CD4-positive, alpha-beta T cell (primary cell): ENCODE measurements at regions not wholly inside any gene's neighbourhood (a gene's known extent, or its start where the extent isn't known, plus 50 kb on each side); places are given as distances from the start of the nearest gene placed in this dataset.

ENCODE experiments used
- ATAC-seq: fragments of 200-7000 bp; cut with Tn5 transposase; one replicate; pipeline ENCODE4 v1.10.0; 2022; ENCODE audit warnings: mild to moderate bottlenecking; ENCODE audit not compliant: poor library complexity
- CTCF ChIA-PET: fragments of 350-600 bp; sonication (Branson Sonifier 250); formaldehyde crosslinking; loops from one replicate; lab custom pipeline; 2021; ENCODE audit warnings: antibody characterized with exemption, inconsistent platforms; lab: Charles Lee
- POLR2A ChIA-PET: fragments of 350-600 bp; sonication (Branson Sonifier 250); formaldehyde crosslinking; loops from one replicate; lab custom pipeline; 2021; ENCODE audit warnings: antibody characterized with exemption, inconsistent platforms; lab: Charles Lee
- DNase-seq, 14 experiments: peaks; one replicate each; pipeline ENCODE4 v3.0.0-alpha.2; 2013 to 2020; ENCODE audit warnings: mixed read lengths in 2 of 14
- H3K27ac ChIP-seq, 2 donors: one replicate each; pipeline versions ENCODE4 v1.5.1 to v1.7.0; 2013; ENCODE audit warnings: low read length in 2 of 2, low read depth in 1 of 2, mild to moderate bottlenecking in 1 of 2
- H3K27me3 ChIP-seq, 2 experiments: 1 replicate in 1 of 2; 2 replicates in 1 of 2; pipeline versions ENCODE4 v1.6.1 to v1.7.0; 2013; ENCODE audit warnings: low read length in 2 of 2, control low read depth in 1 of 2, mild to moderate bottlenecking in 1 of 2, moderate library complexity in 1 of 2; ENCODE audit not compliant: insufficient read depth in 2 of 2, control insufficient read depth in 1 of 2
- H3K36me3 ChIP-seq: one replicate; pipeline ENCODE4 v1.6.1; 2013; ENCODE audit warnings: low read length, control low read depth; ENCODE audit not compliant: insufficient read depth
- H3K4me1 ChIP-seq: one replicate; pipeline ENCODE4 v1.6.1; 2013; ENCODE audit warnings: low read length, control low read depth; ENCODE audit not compliant: insufficient read depth
- H3K4me3 ChIP-seq: one replicate; pipeline ENCODE4 v1.5.1; 2013; ENCODE audit warnings: mild to moderate bottlenecking, low read length, moderate library complexity
- H3K9me3 ChIP-seq, 2 experiments: 1 replicate in 1 of 2; 2 replicates in 1 of 2; pipeline versions ENCODE4 v1.6.1 to v1.7.0; 2013; ENCODE audit warnings: low read length in 2 of 2, mild to moderate bottlenecking in 2 of 2, control low read depth in 1 of 2, moderate library complexity in 1 of 2; ENCODE audit not compliant: control insufficient read depth in 1 of 2, insufficient read depth in 1 of 2
- H3K27ac Mint-ChIP-seq: one replicate; pipeline ENCODE4 v1.8.0; 2020; ENCODE audit warnings: mixed read lengths
- H3K27me3 Mint-ChIP-seq: one replicate; pipeline ENCODE4 v1.8.0; 2021; ENCODE audit warnings: mixed read lengths
- H3K36me3 Mint-ChIP-seq: one replicate; pipeline ENCODE4 v1.8.0; 2021; ENCODE audit warnings: low read depth, mixed read lengths
- H3K4me1 Mint-ChIP-seq: one replicate; pipeline ENCODE4 v1.8.0; 2021; ENCODE audit warnings: low read depth, mixed read lengths
- H3K4me3 Mint-ChIP-seq: one replicate; pipeline ENCODE4 v1.8.0; 2020; ENCODE audit warnings: mild to moderate bottlenecking, mixed read lengths
- H3K9me3 Mint-ChIP-seq: one replicate; pipeline ENCODE4 v1.8.0; 2020; ENCODE audit warnings: mixed read lengths
- CTCF ChIP-seq: fragments of 200-600 bp; IDR thresholded peaks from one replicate; pipeline ENCODE4 v1.8.0; 2022; ENCODE audit warnings: antibody characterized with exemption, mild to moderate bottlenecking
- intact Hi-C, 2 experiments: fragments of 100-400 bp; cut with DNase I in 1 of 2; cut with micrococcal nuclease in 1 of 2; formaldehyde crosslinking; loops; one replicate each; pipeline versions ENCODE4 v1.15.1 to v1.9.0; 2023 to 2025; cut with DNase I, micrococcal nuclease

GRCh38 chr6:117781550-117781949 is 106.3 kb downstream of the NUS1 start:
- H3K4me3 Mint-ChIP-seq, result no peak overlapping the region

GRCh38 chr6:117783279-117783678 is 108.0 kb downstream of the NUS1 start:
- Histone ChIP-seq H3K36me3 (no peaks in the 10 kb centered on the region), H3K27ac (no peak overlapping the region), H3K4me3 (no peak overlapping the region), H3K27me3 (no peaks in the 10 kb centered on the region), H3K4me1 (no peaks in the 10 kb centered on the region), H3K9me3 (no peaks in the 10 kb centered on the region)
- DNase-seq (no peak), ATAC-seq (no peak)
- POLR2A ChIA-PET, result no interaction called here
- Mint-ChIP-seq H3K9me3 (peaks cover 5% of the 10 kb centered on the region), H3K27me3 (peaks cover 22% of the 10 kb centered on the region), H3K36me3 (no peaks in the 10 kb centered on the region), H3K4me1 (no peaks in the 10 kb centered on the region), H3K27ac (no peak overlapping the region), H3K4me3 (no peak overlapping the region)
- intact Hi-C loops, result no loop called here
- CTCF ChIA-PET, result no interaction called here
- TF ChIP-seq CTCF, result no peak

More at GRCh38 chr6:117781550-117781949, 106.3 kb downstream of the NUS1 start:
- Histone ChIP-seq H3K27me3 (no peaks in the 10 kb centered on the region), H3K27ac (no peak overlapping the region), H3K4me3 (no peak overlapping the region), H3K9me3 (no peaks in the 10 kb centered on the region), H3K4me1 (no peaks in the 10 kb centered on the region), H3K36me3 (no peaks in the 10 kb centered on the region)
- intact Hi-C loops, result no loop called here
- peaks cover 2% of the 10 kb centered on the region for H3K9me3 Mint-ChIP-seq
- DNase-seq (no peak), ATAC-seq (no peak)
- ChIA-PET POLR2A (no interaction called here), CTCF (interaction anchor here (1.9 kb wide), 1 partner anchor 12 kb away, joined by 4 read pairs; no protein-coding TSS in a partner anchor)
- no peak for TF ChIP-seq CTCF
- no peaks in the 10 kb centered on the region for H3K4me1 Mint-ChIP-seq
- H3K36me3 Mint-ChIP-seq, result no peaks in the 10 kb centered on the region
- peaks cover 25% of the 10 kb centered on the region for H3K27me3 Mint-ChIP-seq
- H3K27ac Mint-ChIP-seq, result no peak overlapping the region

DNA sequence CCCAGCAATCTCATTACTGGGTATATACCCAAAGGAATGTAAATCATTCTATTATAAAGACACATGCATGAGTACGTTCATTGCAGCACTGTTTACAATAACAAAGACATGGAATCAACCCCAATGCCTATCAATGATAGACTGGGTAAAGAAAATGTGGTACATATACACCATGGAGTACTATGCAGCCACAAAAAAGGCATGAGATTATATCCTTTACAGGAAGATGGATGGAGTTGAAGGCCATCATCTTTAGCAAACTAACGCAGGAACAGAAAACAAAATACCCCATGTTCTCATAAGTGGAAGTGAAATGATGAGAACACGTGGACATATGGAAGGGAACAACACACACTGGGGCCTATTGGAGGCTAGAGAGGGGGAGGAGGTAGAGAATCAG is 115.7 kb downstream of the NUS1 start:
- no peaks in the 10 kb centered on the region for H3K27me3 ChIP-seq
- no peaks in the 10 kb centered on the region for H3K9me3 ChIP-seq
- DNase-seq, result no peak
- POLR2A ChIA-PET, result no interaction called here
- Mint-ChIP-seq H3K4me3 (no peak overlapping the region), H3K27ac (no peak overlapping the region), H3K36me3 (no peaks in the 10 kb centered on the region), H3K4me1 (no peaks in the 10 kb centered on the region), H3K27me3 (peaks cover 10% of the 10 kb centered on the region), H3K9me3 (peaks cover 5% of the 10 kb centered on the region)
- CTCF ChIA-PET, result interaction anchor here (0.8 kb wide), 1 partner anchor 18 kb away, joined by 4 read pairs; no protein-coding TSS in a partner anchor
- TF ChIP-seq CTCF, result no peak
- H3K4me3 ChIP-seq, result no peak overlapping the region
- H3K4me1 ChIP-seq, result no peaks in the 10 kb centered on the region
- intact Hi-C loops, result no loop called here
- no peak for ATAC-seq
- H3K36me3 ChIP-seq, result no peaks in the 10 kb centered on the region
- H3K27ac ChIP-seq, result no peak overlapping the region
